PC-3 (cell line): ENCODE measurements at regions not wholly inside any gene's neighbourhood (a gene's known extent, or its start where the extent isn't known, plus 50 kb on each side); places are given as distances from the start of the nearest gene placed in this dataset.

Source experiments
- ATAC-seq: fragments of 200-7000 bp; cut with Tn5 transposase; 2 replicates; pipeline ENCODE4 v1.9.1; 2020; ENCODE audit warnings: mild to moderate bottlenecking, moderate library complexity
- BruUV-seq: library from RNA; stranded (reverse); fragments of 400-500 nt; replicated peaks from 2 replicates; lab custom pipeline; 2021; lab: Mats Ljungman, UMichigan
- CTCF ChIA-PET: fragments of 300-600 bp; sonication (Branson Sonifier 250); formaldehyde crosslinking; loops from one replicate; lab custom pipeline; 2022; ENCODE audit warnings: antibody characterized with exemption; lab: Charles Lee
- POLR2A ChIA-PET: fragments of 300-600 bp; sonication (Branson Sonifier 250); formaldehyde crosslinking; loops from one replicate; lab custom pipeline; 2022; ENCODE audit warnings: antibody characterized with exemption; ENCODE audit not compliant: unreplicated experiment; lab: Charles Lee
- DNase-seq: peaks from one replicate; pipeline ENCODE4 v3.0.0-alpha.2; 2015
- H2AFZ ChIP-seq: fragments of 300-600 bp; sonication (generic); 2 replicates; pipeline ENCODE4 v1.6.0; 2016; ENCODE audit warnings: antibody characterized with exemption, low read length
- H3F3A ChIP-seq: fragments of 300-600 bp; sonication (generic); one replicate; pipeline ENCODE4 v1.6.0; 2017; ENCODE audit warnings: antibody characterized with exemption, low read length, control low read depth, mild to moderate bottlenecking; ENCODE audit not compliant: unreplicated experiment
- H3K27ac ChIP-seq: fragments of 300-600 bp; sonication (generic); 2 replicates; pipeline ENCODE4 v1.5.1; 2016; ENCODE audit warnings: mild to moderate bottlenecking, low read length
- H3K27me3 ChIP-seq: fragments of 300-600 bp; sonication (generic); 2 replicates; pipeline ENCODE4 v1.6.1; 2016; ENCODE audit warnings: low read length, mixed read lengths
- H3K36me3 ChIP-seq: fragments of 300-600 bp; sonication (generic); 2 replicates; pipeline ENCODE4 v1.6.1; 2016; ENCODE audit warnings: low read depth, mixed run types, low read length, mixed read lengths
- H3K4me1 ChIP-seq: fragments of 300-600 bp; sonication (generic); 2 replicates; pipeline ENCODE4 v1.5.1; 2016; ENCODE audit warnings: low read length; ENCODE audit not compliant: insufficient read depth
- H3K4me2 ChIP-seq: fragments of 300-600 bp; sonication (generic); 2 replicates; pipeline ENCODE4 v1.6.0; 2016; ENCODE audit warnings: low read length
- H3K4me3 ChIP-seq: fragments of 300-600 bp; sonication (generic); 2 replicates; pipeline ENCODE4 v1.5.1; 2016; ENCODE audit warnings: mild to moderate bottlenecking, low read length, mixed read lengths
- H3K79me2 ChIP-seq: fragments of 300-600 bp; sonication (generic); 2 replicates; pipeline ENCODE4 v1.6.1; 2017; ENCODE audit warnings: low read length, mixed read lengths
- H3K9ac ChIP-seq: fragments of 300-600 bp; sonication (generic); 2 replicates; pipeline ENCODE4 v1.6.0; 2016; ENCODE audit warnings: mild to moderate bottlenecking, low read length
- H3K9me2 ChIP-seq: fragments of 300-600 bp; sonication (generic); replicated peaks from 2 replicates; pipeline ENCODE4 v1.6.1; 2016; ENCODE audit warnings: mixed run types, low read length, mixed read lengths
- H3K9me3 ChIP-seq: fragments of 300-600 bp; sonication (generic); 2 replicates; pipeline ENCODE4 v1.6.1; 2016; ENCODE audit warnings: low read length, mixed read lengths
- H4K20me1 ChIP-seq: fragments of 300-600 bp; sonication (generic); 2 replicates; pipeline ENCODE4 v1.6.1; 2016; ENCODE audit warnings: low read length, mixed read lengths
- CTCF ChIP-seq: fragments of 300-600 bp; sonication (generic); conservative IDR thresholded peaks from 2 replicates; pipeline ENCODE4 v1.5.1; 2017; ENCODE audit warnings: antibody characterized with exemption, low read depth, mild to moderate bottlenecking, low read length
- EZH2 ChIP-seq: fragments of 300-600 bp; sonication (generic); IDR thresholded peaks from one replicate; pipeline ENCODE4 v1.6.1; 2017; ENCODE audit warnings: antibody characterized with exemption, mild to moderate bottlenecking, low read length; ENCODE audit not compliant: unreplicated experiment
- EZH2phosphoT487 ChIP-seq: fragments of 300-600 bp; sonication (generic); IDR thresholded peaks from 2 replicates; pipeline ENCODE4 v1.6.1; 2018; ENCODE audit warnings: mild to moderate bottlenecking, antibody characterized with exemption, low read length, borderline replicate concordance
- intact Hi-C: fragments of 100-400 bp; cut with micrococcal nuclease; formaldehyde crosslinking; loops from 2 replicates; pipeline ENCODE4 v1.9.0; 2023

DNA sequence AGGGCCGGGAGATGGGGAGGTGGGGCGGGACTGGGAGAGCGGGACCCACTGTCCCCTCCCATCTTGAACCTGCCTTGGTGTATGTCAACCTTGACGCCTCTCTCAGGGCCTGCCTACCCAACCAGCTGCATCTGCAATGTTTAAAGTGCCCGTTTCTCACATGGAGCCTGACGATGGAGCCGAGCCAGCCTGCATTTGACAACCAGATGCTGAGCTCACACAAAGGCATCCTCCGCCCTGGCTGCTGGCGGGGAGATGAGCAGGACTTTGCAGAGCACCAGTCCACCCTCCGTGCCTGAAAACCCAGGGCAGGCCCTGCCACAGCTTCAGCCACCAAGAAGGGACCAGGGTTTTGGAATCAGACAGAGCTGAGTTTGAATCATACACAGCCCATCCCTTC, 141.1 kb upstream of the SMIM23 start:
- no peak overlapping the region for H3K4me3 ChIP-seq
- DNase-seq (no peak), ATAC-seq (no peak)
- intact Hi-C loops: no loop called here
- no peak overlapping the region for H3K9ac ChIP-seq
- no peaks in the 10 kb centered on the region for H3K79me2 ChIP-seq
- ChIA-PET CTCF (no interaction called here), POLR2A (no interaction called here)
- H3K9me2 ChIP-seq: no peaks in the 10 kb centered on the region
- TF ChIP-seq CTCF (no peak), EZH2 (no peak), EZH2phosphoT487 (no peak)
- H3K4me2 ChIP-seq: no peak overlapping the region
- no TSS peak for BruUV-seq
- no peak overlapping the region for H2AFZ ChIP-seq
- H4K20me1 ChIP-seq: no peaks in the 10 kb centered on the region
- no peaks in the 10 kb centered on the region for H3F3A ChIP-seq
- H3K27me3 ChIP-seq: peaks cover 49% of the 10 kb centered on the region
- H3K36me3 ChIP-seq: no peaks in the 10 kb centered on the region
- H3K4me1 ChIP-seq: peaks cover 8% of the 10 kb centered on the region
- H3K9me3 ChIP-seq: no peaks in the 10 kb centered on the region
- no peak overlapping the region for H3K27ac ChIP-seq

DNA sequence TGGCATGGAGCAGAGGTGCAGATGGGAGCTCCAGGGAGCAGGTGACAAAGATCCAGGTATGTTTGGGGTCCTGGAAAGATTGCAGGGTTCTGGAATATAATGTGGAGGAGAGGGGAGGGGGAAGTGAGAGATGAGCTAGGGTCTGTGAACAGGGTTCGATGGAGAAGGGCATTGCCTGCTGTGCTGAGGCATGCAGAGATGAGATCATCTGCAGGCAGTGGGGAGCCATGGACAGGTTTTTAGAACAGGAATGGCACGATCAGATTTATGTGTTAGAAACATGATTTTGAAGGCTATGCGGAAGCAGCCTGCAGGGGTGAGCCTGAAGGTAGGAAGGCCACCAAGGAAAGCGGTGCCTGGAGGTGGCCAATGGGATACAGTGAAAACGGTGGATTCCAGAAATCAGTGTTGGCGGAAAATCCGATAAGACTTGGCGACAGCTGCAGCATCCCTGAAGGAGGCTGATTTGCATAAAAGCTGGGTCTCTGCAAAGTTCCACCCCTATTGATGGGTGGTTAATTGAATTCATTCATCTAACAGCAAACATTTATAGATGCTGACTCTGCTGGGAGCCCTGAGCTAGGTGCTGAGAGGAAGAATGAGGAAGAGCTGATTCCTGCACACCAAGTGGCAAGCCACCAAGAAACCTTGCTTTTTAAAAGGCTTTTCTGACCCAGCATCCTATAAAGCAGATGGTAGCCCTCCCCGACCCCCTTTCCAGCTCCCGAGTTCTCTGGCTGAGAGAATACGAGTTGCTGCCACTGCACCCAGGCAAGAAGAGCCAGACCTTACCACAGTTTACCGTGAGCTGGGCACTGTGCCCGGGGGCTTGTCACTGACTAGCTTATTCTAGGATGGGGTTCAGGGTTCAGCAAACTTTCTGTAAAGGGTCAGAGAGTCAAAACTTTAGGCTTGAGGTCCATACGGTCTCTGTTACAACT, 139.2 kb upstream of the SMIM23 start:
- no peak overlapping the region for H3K4me2 ChIP-seq
- H3K4me1 ChIP-seq: peaks cover 8% of the 10 kb centered on the region
- intact Hi-C loops: no loop called here

More for the DNA sequence above, 139.2 kb upstream of the SMIM23 start:
- Histone ChIP-seq H3K27ac (no peak overlapping the region), H4K20me1 (no peaks in the 10 kb centered on the region), H3K9me3 (no peaks in the 10 kb centered on the region), H3K79me2 (no peaks in the 10 kb centered on the region), H3K9ac (no peak overlapping the region), H2AFZ (no peak overlapping the region), H3K9me2 (no peaks in the 10 kb centered on the region), H3K36me3 (no peaks in the 10 kb centered on the region), H3K4me3 (no peak overlapping the region), H3K27me3 (peaks cover 42% of the 10 kb centered on the region), H3F3A (no peaks in the 10 kb centered on the region)
- no peak for ATAC-seq
- POLR2A ChIA-PET: no interaction called here
- DNase-seq: no peak
- BruUV-seq: no TSS peak
- CTCF ChIA-PET: no interaction called here
- TF ChIP-seq EZH2 (no peak), CTCF (no peak), EZH2phosphoT487 (no peak)
